ENCODE measurements at regions not wholly inside any gene's neighbourhood (a gene's known extent, or its start where the extent isn't known, plus 50 kb on each side); places are given as distances from the start of the nearest gene placed in this dataset.

DNA sequence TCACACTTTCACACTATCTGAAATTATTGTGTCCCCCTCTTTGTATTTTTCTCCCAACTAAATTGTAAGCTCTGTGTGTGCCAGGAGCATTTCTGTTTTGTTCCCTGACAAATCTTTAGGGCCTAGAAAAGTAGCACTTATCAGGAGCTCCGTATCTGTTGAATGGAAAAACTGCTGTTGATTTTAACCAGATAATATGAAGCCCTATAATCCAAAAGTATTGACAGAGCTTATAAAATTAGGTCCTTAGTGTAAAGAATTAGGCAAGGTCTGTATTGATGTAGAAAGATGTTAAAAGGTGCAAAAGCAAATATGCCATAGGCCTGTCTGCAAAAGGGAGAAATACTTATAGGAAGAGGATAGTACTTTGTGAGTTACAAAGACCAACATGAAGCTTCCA is 109.4 kb upstream of the ISL1 start:
- Histone ChIP-seq H3K4me1 (ENCODE audit: control insufficient read depth, extremely low read depth, insufficient read depth, low read length) (no peaks in the 10 kb centered on the region), H3K4me2 (ENCODE audit: insufficient read depth, low read length) (no peak overlapping the region), H3K36me3 (ENCODE audit: control insufficient read depth in 2 of 2, extremely low read depth in 1 of 2, insufficient read depth in 2 of 2, low read length in 2 of 2) (no peaks in the 10 kb centered on the region), H3K9ac (replicated peaks; ENCODE audit: extremely low read depth, insufficient read depth, low read length) (no peak overlapping the region), H3K27me3 (ENCODE audit: control insufficient read depth in 2 of 2, insufficient read depth in 2 of 2, low read length in 2 of 2) (no peaks in the 10 kb centered on the region), H3K79me2 (ENCODE audit: control insufficient read depth, insufficient read depth, low read length) (no peaks in the 10 kb centered on the region), H2AFZ (ENCODE audit: low read depth, low read length) (no peak overlapping the region), H3K9me3 (replicated peaks; ENCODE audit: control insufficient read depth, insufficient read depth, low read length) (no peaks in the 10 kb centered on the region), H3K9me1 (replicated peaks; ENCODE audit: control insufficient read depth, extremely low read depth, insufficient read depth, low read length) (no peaks in the 10 kb centered on the region), H4K20me1 (replicated peaks; ENCODE audit: control insufficient read depth, extremely low read depth, insufficient read depth, low read length) (no peaks in the 10 kb centered on the region), H3K4me3 (replicated peaks in 1 of 3; ENCODE audit: insufficient read depth in 1 of 3, low read depth in 1 of 3, low read length in 3 of 3) (no peak overlapping the region), H3K27ac (ENCODE audit: insufficient read depth, low read depth, low read length) (no peak overlapping the region)
- intact Hi-C loops (cut with micrococcal nuclease) (no loop called here), dilution Hi-C loops (cut with MboI; ENCODE audit: extremely low pct_ligation_motif_present, low sequenced_read_pairs) (no loop called here)
- FAIRE-seq, result no peak
- ChIA-PET CTCF (no interaction called here), POLR2A (no interaction called here)
- no peak for DNase-seq (ENCODE audit: low read depth, low spot score)
- BruUV-seq (replicated peaks), result no TSS peak
- TF ChIP-seq FOS (IDR thresholded peaks at IDR 0.05; ENCODE audit: borderline replicate concordance, insufficient read depth, low read length) (no peak), JUN (IDR thresholded peaks at IDR 0.05; ENCODE audit: borderline replicate concordance, insufficient read depth, insufficient read length, low read depth) (no peak), GATA2 (IDR thresholded peaks at IDR 0.05; ENCODE audit: insufficient read depth, insufficient read length, low read depth, low read length) (no peak), POLR2AphosphoS5 (IDR thresholded peaks at IDR 0.05; ENCODE audit: insufficient read depth, low read depth, low read length) (no peak), POLR2A (IDR thresholded peaks at IDR 0.05; ENCODE audit: low read depth, low read length) (no peak), MYC (IDR thresholded peaks at IDR 0.05; ENCODE audit: low read depth, low read length) (no peak), EZH2 (IDR thresholded peaks at IDR 0.05; ENCODE audit: borderline replicate concordance, low read depth, low read length, severe bottlenecking) (no peak)
- TF ChIP-seq, protein P1, sequence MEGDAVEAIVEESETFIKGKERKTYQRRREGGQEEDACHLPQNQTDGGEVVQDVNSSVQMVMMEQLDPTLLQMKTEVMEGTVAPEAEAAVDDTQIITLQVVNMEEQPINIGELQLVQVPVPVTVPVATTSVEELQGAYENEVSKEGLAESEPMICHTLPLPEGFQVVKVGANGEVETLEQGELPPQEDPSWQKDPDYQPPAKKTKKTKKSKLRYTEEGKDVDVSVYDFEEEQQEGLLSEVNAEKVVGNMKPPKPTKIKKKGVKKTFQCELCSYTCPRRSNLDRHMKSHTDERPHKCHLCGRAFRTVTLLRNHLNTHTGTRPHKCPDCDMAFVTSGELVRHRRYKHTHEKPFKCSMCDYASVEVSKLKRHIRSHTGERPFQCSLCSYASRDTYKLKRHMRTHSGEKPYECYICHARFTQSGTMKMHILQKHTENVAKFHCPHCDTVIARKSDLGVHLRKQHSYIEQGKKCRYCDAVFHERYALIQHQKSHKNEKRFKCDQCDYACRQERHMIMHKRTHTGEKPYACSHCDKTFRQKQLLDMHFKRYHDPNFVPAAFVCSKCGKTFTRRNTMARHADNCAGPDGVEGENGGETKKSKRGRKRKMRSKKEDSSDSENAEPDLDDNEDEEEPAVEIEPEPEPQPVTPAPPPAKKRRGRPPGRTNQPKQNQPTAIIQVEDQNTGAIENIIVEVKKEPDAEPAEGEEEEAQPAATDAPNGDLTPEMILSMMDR (IDR thresholded peaks at IDR 0.05; ENCODE audit: extremely low read depth in 1 of 2, insufficient read depth in 1 of 2, low read depth in 1 of 2, low read length in 2 of 2), result no peak
- TF ChIP-seq, protein P2, sequence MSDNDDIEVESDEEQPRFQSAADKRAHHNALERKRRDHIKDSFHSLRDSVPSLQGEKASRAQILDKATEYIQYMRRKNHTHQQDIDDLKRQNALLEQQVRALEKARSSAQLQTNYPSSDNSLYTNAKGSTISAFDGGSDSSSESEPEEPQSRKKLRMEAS (IDR thresholded peaks at IDR 0.05; ENCODE audit: insufficient read depth, insufficient read length), result no peak

Measured in endothelial cell of umbilical vein (primary cell).